Left ventricle myocardium inferior (tissue), 1 donor: ENCODE measurements at regions not wholly inside any gene's neighbourhood (a gene's known extent, or its start where the extent isn't known, plus 50 kb on each side); places are given as distances from the start of the nearest gene placed in this dataset.

Experiments
- DNase-seq: peaks from one replicate; pipeline ENCODE4 v3.0.0-alpha.2; 2020
- H3K27ac ChIP-seq: fragments of 200-600 bp; replicated peaks from 2 replicates; pipeline ENCODE4 v1.8.0; 2021
- H3K27me3 ChIP-seq: fragments of 200-600 bp; 2 replicates; pipeline ENCODE4 v1.8.0; 2021; ENCODE audit warnings: low read depth
- H3K36me3 ChIP-seq: fragments of 200-600 bp; 2 replicates; pipeline ENCODE4 v1.8.0; 2021
- H3K4me1 ChIP-seq: fragments of 200-600 bp; 2 replicates; pipeline ENCODE4 v1.8.0; 2021
- H3K4me3 ChIP-seq: fragments of 200-600 bp; 2 replicates; pipeline ENCODE4 v1.8.0; 2021; ENCODE audit warnings: mild to moderate bottlenecking, moderate library complexity
- H3K9me3 ChIP-seq: fragments of 200-600 bp; replicated peaks from 2 replicates; pipeline ENCODE4 v1.8.0; 2021
- CTCF ChIP-seq: fragments of 200-600 bp; IDR thresholded peaks from 2 replicates; pipeline ENCODE4 v1.8.0; 2021; ENCODE audit warnings: antibody characterized with exemption, mild to moderate bottlenecking, borderline replicate concordance
- intact Hi-C: fragments of 100-400 bp; cut with micrococcal nuclease; formaldehyde crosslinking; loops from one replicate; pipeline ENCODE4 v1.11.0; 2022
- donor health status: DM: no; HTN: yes; CAD: no; lungs with severe emphysema.

DNA sequence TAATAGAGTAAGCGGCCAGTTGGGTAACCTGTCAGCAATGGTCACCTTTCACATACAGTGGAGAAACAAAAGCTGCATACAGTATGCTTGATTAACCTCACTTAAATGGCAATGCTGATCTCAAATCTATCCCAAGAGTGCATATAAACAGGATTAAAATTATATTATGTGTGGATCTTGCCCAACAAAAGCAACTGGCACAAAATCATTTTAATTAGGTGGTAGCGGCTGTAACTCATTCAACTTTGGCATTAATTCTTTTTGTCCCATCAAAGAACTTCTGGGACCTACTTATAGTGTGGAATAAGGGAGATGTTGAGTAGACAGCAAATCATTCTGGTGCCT, 167.8 kb upstream of the VRK2 start:
- Histone ChIP-seq H3K27ac (no peak overlapping the region), H3K9me3 (no peaks in the 10 kb centered on the region), H3K4me1 (no peaks in the 10 kb centered on the region), H3K27me3 (no peaks in the 10 kb centered on the region), H3K4me3 (no peak overlapping the region), H3K36me3 (no peaks in the 10 kb centered on the region)
- no peak for DNase-seq
- intact Hi-C loops, result no loop called here
- no peak for TF ChIP-seq CTCF

GRCh38 chr2:57880446-57880845, 166.2 kb upstream of the VRK2 start:
- no peak overlapping the region for H3K4me3 ChIP-seq
- H3K27ac ChIP-seq, result no peak overlapping the region
- no peaks in the 10 kb centered on the region for H3K9me3 ChIP-seq
- no peaks in the 10 kb centered on the region for H3K27me3 ChIP-seq
- no peak for TF ChIP-seq CTCF
- intact Hi-C loops, result no loop called here
- H3K4me1 ChIP-seq, result no peaks in the 10 kb centered on the region
- H3K36me3 ChIP-seq, result no peaks in the 10 kb centered on the region
- no peak for DNase-seq

GRCh38 chr2:57880967-57881366, 165.6 kb upstream of the VRK2 start:
- no peaks in the 10 kb centered on the region for H3K27me3 ChIP-seq
- H3K36me3 ChIP-seq, result no peaks in the 10 kb centered on the region
- DNase-seq, result no peak
- no peak for TF ChIP-seq CTCF
- H3K9me3 ChIP-seq, result no peaks in the 10 kb centered on the region
- no peak overlapping the region for H3K4me3 ChIP-seq
- peaks cover 2% of the 10 kb centered on the region for H3K4me1 ChIP-seq
- H3K27ac ChIP-seq, result no peak overlapping the region
- intact Hi-C loops, result no loop called here

- no peaks in the 10 kb centered on the region for H3K27me3 ChIP-seq
- H3K27ac ChIP-seq, result no peak overlapping the region
- H3K9me3 ChIP-seq, result no peaks in the 10 kb centered on the region
- no peak for TF ChIP-seq CTCF
- DNase-seq, result no peak
- peaks cover 6% of the 10 kb centered on the region for H3K4me1 ChIP-seq
- no peak overlapping the region for H3K4me3 ChIP-seq
- no peaks in the 10 kb centered on the region for H3K36me3 ChIP-seq
- intact Hi-C loops, result no loop called here
These were observed 164.4 kb upstream of the VRK2 start for GRCh38 chr2:57881998-57882888.

GRCh38 chr2:57882895-57883515, 163.6 kb upstream of the VRK2 start:
- Histone ChIP-seq H3K9me3 (no peaks in the 10 kb centered on the region), H3K27me3 (no peaks in the 10 kb centered on the region), H3K27ac (no peak overlapping the region), H3K36me3 (no peaks in the 10 kb centered on the region), H3K4me3 (no peak overlapping the region), H3K4me1 (peaks cover 6% of the 10 kb centered on the region)
- TF ChIP-seq CTCF, result no peak
- intact Hi-C loops, result no loop called here
- DNase-seq, result no peak
